ENCODE measurements at regions not wholly inside any gene's neighbourhood (a gene's known extent, or its start where the extent isn't known, plus 50 kb on each side); places are given as distances from the start of the nearest gene placed in this dataset.

GRCh38 chrY:8541306-8541705 is 796.0 kb upstream of the TSPY4 start:
- Histone ChIP-seq H3K4me1 (ENCODE audit: low read depth) (no peaks in the 10 kb centered on the region), H3K4me3 (no peak overlapping the region), H3K9me3 (no peaks in the 10 kb centered on the region), H3K36me3 (ENCODE audit: low read depth) (no peaks in the 10 kb centered on the region)
- intact Hi-C loops (cut with DNase I, micrococcal nuclease), result no loop called here
- DNase-seq, result no peak
- TF ChIP-seq CTCF (IDR thresholded peaks at IDR 0.05), result no peak
- ATAC-seq, result no peak

GRCh38 chrY:8544715-8545114 is 792.5 kb upstream of the TSPY4 start:
- no peaks in the 10 kb centered on the region for H3K4me1 ChIP-seq (ENCODE audit: low read depth)

GRCh38 chrY:8547931-8548330 is 789.3 kb upstream of the TSPY4 start:
- Histone ChIP-seq H3K4me1 (ENCODE audit: low read depth) (no peaks in the 10 kb centered on the region), H3K9me3 (no peaks in the 10 kb centered on the region), H3K36me3 (ENCODE audit: low read depth) (no peaks in the 10 kb centered on the region), H3K4me3 (no peak overlapping the region)
- ATAC-seq, result no peak
- no peak for TF ChIP-seq CTCF (IDR thresholded peaks at IDR 0.05)
- DNase-seq, result no peak
- intact Hi-C loops (cut with DNase I, micrococcal nuclease), result no loop called here

More at GRCh38 chrY:8544715-8545114, 792.5 kb upstream of the TSPY4 start:
- intact Hi-C loops (cut with DNase I, micrococcal nuclease), result no loop called here
- TF ChIP-seq CTCF (IDR thresholded peaks at IDR 0.05), result no peak
- DNase-seq (no peak), ATAC-seq (no peak)
- Histone ChIP-seq H3K4me3 (no peak overlapping the region), H3K9me3 (no peaks in the 10 kb centered on the region), H3K36me3 (ENCODE audit: low read depth) (no peaks in the 10 kb centered on the region)

DNA sequence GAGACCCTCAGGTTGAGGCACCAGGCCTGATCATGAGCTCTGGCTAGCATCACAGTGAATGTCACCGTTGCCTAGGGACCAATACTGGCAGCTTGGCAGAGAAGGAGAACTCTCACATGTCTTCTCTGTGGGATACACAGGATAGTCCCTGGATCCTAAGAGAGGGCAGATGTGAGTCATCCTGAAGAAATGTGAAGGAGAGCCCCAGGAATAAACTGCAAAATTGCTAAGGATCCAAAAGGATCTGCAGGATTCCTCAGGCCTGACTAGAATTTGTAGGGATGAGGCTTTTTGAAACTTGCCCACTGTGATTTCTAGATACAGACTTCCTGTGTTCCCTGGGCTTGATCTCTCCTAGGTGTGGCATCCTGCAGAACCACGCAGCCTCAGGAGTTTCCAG is 785.9 kb upstream of the TSPY4 start:
- no peak for TF ChIP-seq CTCF (IDR thresholded peaks at IDR 0.05)
- DNase-seq (no peak), ATAC-seq (no peak)
- no peaks in the 10 kb centered on the region for H3K4me1 ChIP-seq (ENCODE audit: low read depth)
- H3K9me3 ChIP-seq, result no peaks in the 10 kb centered on the region
- intact Hi-C loops (cut with DNase I, micrococcal nuclease), result no loop called here
- H3K36me3 ChIP-seq (ENCODE audit: low read depth), result no peaks in the 10 kb centered on the region
- H3K4me3 ChIP-seq, result no peak overlapping the region

DNA sequence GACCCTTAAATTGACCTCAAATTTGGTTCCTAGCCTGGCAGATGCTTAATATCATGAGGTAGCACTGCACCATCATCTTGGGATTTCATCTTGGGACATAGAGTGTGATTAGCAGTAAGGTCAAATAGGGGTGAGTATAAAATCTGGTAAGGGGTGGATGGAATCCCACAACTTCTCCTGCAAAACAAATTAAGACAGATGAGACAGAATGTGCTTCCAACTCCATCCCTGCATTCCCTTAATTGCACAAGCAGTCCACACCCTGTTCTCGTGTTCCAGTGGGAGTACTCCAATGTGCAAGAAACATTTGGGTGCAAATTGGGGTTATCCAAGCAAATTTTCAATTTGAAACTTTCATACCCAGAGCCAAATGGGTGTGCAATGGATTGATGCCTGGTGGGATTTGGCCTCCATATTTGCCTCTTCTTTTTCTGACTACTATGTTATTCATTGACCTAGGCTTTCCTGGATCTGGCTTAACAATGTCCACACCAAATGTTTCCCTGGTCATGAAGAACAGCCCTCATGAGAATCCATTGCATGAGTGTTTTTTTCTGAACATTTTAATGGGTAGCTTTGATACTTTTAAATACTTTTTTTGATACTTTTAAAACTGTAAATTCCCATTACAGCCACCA is 785.0 kb upstream of the TSPY4 start:
- Histone ChIP-seq H3K36me3 (ENCODE audit: low read depth) (no peaks in the 10 kb centered on the region), H3K4me1 (ENCODE audit: low read depth) (no peaks in the 10 kb centered on the region), H3K4me3 (no peak overlapping the region), H3K9me3 (no peaks in the 10 kb centered on the region)
- no peak for TF ChIP-seq CTCF (IDR thresholded peaks at IDR 0.05)
- ATAC-seq (no peak), DNase-seq (no peak)
- intact Hi-C loops (cut with DNase I, micrococcal nuclease), result no loop called here

- TF ChIP-seq CTCF (IDR thresholded peaks at IDR 0.05), result no peak
- DNase-seq (no peak), ATAC-seq (no peak)
- Histone ChIP-seq H3K4me3 (no peak overlapping the region), H3K4me1 (ENCODE audit: low read depth) (no peaks in the 10 kb centered on the region), H3K36me3 (ENCODE audit: low read depth) (no peaks in the 10 kb centered on the region), H3K9me3 (no peaks in the 10 kb centered on the region)
- intact Hi-C loops (cut with DNase I, micrococcal nuclease), result no loop called here
Measured at GRCh38 chrY:8553614-8554013, 783.6 kb upstream of the TSPY4 start.
